Pancreas (tissue), 10 donors: ENCODE measurements at regions not wholly inside any gene's neighbourhood (a gene's known extent, or its start where the extent isn't known, plus 50 kb on each side); places are given as distances from the start of the nearest gene placed in this dataset.

Source experiments
- ATAC-seq, 4 donors: fragments of 200-7000 bp; cut with Tn5 transposase; one replicate each; pipeline versions ENCODE4 v1.8.0 to v1.9.1; 2020; ENCODE audit warnings: mild to moderate bottlenecking in 4 of 4, moderate library complexity in 4 of 4
- DNase-seq, 6 donors: peaks; one replicate each; pipeline ENCODE4 v3.0.0-alpha.2; 2020
- FAIRE-seq: peaks from 2 replicates; lab custom pipeline; 2012; peaks lifted over from hg19 to GRCh38; lab: Jason Lieb, UNC
- H3K27ac ChIP-seq, 4 donors: fragments of 200-600 bp; sonication (generic); 1 replicate in 3 of 4; 2 replicates in 1 of 4; pipeline versions ENCODE4 v1.5.0 to v1.8.0; 2020
- H3K27me3 ChIP-seq, 4 donors: fragments of 200-600 bp; one replicate each; pipeline ENCODE4 v1.8.0; 2021
- H3K36me3 ChIP-seq, 3 donors: fragments of 200-600 bp; sonication (generic) in 1 of 3; one replicate each; pipeline versions ENCODE4 v1.5.0 to v1.8.0; 2020 to 2021
- H3K4me1 ChIP-seq, 3 donors: fragments of 200-600 bp; one replicate each; pipeline ENCODE4 v1.8.0; 2021
- H3K4me3 ChIP-seq, 4 donors: fragments of 200-600 bp; sonication (generic) in 2 of 4; one replicate each; pipeline versions ENCODE4 v1.5.0 to v1.8.0; 2020 to 2021
- H3K9me3 ChIP-seq, 4 donors: fragments of 200-600 bp; one replicate each; pipeline ENCODE4 v1.8.0; 2021
- CTCF ChIP-seq, 4 donors: fragments of 200-600 bp; sonication (generic) in 3 of 4; IDR thresholded peaks; one replicate each; pipeline versions ENCODE4 v1.5.0 to v1.8.0; 2021; ENCODE audit warnings: antibody characterized with exemption in 4 of 4
- WGBS, 2 donors: extraction: QIAGEN DNeasy Blood & Tissue Kit; methylation state at CpG; one replicate each; pipeline ENCODE4 v1.1.7; 2013; 5-methylcytosine and 5-hydroxymethylcytosine counted together
- intact Hi-C, 3 donors: fragments of 100-400 bp; cut with DNase I; formaldehyde crosslinking; loops; one replicate each; pipeline versions ENCODE4 v1.11.1 to v1.14.2; 2022
- donor health status: healthy with polysubstance abuse.
- donor health status: DM: no; HTN: no; CAD: no; lungs with moderate emphysema.
- donor health status: DM: no; HTN: no; CAD: no.
- donor health status: control.
- donor health status: control.
- donor health status: Bipolar disorder and iron deficiency.
- donor health status: DM: yes; HTN: yes; CAD: no.
- donor health status: DM: no; HTN: no; CAD: no.
- donor health status: DM: no; HTN: no; CAD: no.
- donor health status: DM: yes; HTN: yes; CAD: no.

GRCh38 chr5:98651715-98652114, 121.7 kb upstream of the RGMB start:
- ATAC-seq, result no peak
- Histone ChIP-seq H3K27ac (no peak overlapping the region), H3K9me3 (no peaks in the 10 kb centered on the region), H3K4me1 (peaks cover 0 to 4% (median 0%) of the 10 kb centered on the region in 3 donors), H3K27me3 (no peaks in the 10 kb centered on the region), H3K4me3 (no peak overlapping the region), H3K36me3 (no peaks in the 10 kb centered on the region)
- whole genome bisulfite sequencing, 2 donors, result 81% methylated on average over 3 of the region's 3 CpGs
- no peak for DNase-seq
- intact Hi-C loops, result no loop called here
- no peak for FAIRE-seq
- no peak for TF ChIP-seq CTCF (IDR thresholded peaks at IDR 0.05)

GRCh38 chr5:98656125-98656795, 117.2 kb upstream of the RGMB start:
- Histone ChIP-seq H3K36me3 (no peaks in the 10 kb centered on the region), H3K9me3 (no peaks in the 10 kb centered on the region), H3K27ac (no peak overlapping the region), H3K4me1 (peaks cover 0 to 4% (median 0%) of the 10 kb centered on the region in 3 donors), H3K4me3 (no peak overlapping the region), H3K27me3 (no peaks in the 10 kb centered on the region)
- no peak for FAIRE-seq
- no peak for TF ChIP-seq CTCF (IDR thresholded peaks at IDR 0.05)
- 10% methylated on average over 3 of the region's 3 CpGs for WGBS, 2 donors
- ATAC-seq, result peak in 3 of 4 donors; percentile 34 to 84 (median 78)
- intact Hi-C loops, result no loop called here
- no peak for DNase-seq

- Histone ChIP-seq H3K27me3 (no peaks in the 10 kb centered on the region), H3K4me3 (no peak overlapping the region), H3K4me1 (peaks cover 0 to 4% (median 0%) of the 10 kb centered on the region in 3 donors), H3K27ac (no peak overlapping the region), H3K9me3 (no peaks in the 10 kb centered on the region), H3K36me3 (no peaks in the 10 kb centered on the region)
- no peak for TF ChIP-seq CTCF (IDR thresholded peaks at IDR 0.05)
- intact Hi-C loops, result no loop called here
- ATAC-seq (no peak), DNase-seq (no peak), FAIRE-seq (no peak)
- WGBS, 2 donors, result 98 to 100% methylated on average over 1 of the region's 1 CpG
These were observed 116.7 kb upstream of the RGMB start for GRCh38 chr5:98656796-98657195.

- no peak overlapping the region for H3K4me3 ChIP-seq
- H3K9me3 ChIP-seq, result no peaks in the 10 kb centered on the region
- intact Hi-C loops, result no loop called here
- peaks cover 0 to 4% (median 0%) of the 10 kb centered on the region in 3 donors for H3K4me1 ChIP-seq
- no peak for FAIRE-seq
- no peaks in the 10 kb centered on the region for H3K27me3 ChIP-seq
- H3K27ac ChIP-seq, result no peak overlapping the region
- ATAC-seq, result no peak
- H3K36me3 ChIP-seq, result no peaks in the 10 kb centered on the region
- WGBS, 2 donors, result 87 to 99% methylated on average over 4 of the region's 4 CpGs
- no peak for TF ChIP-seq CTCF (IDR thresholded peaks at IDR 0.05)
- DNase-seq, result no peak
These were observed 115.9 kb upstream of the RGMB start for GRCh38 chr5:98657559-98657958.

- no peaks in the 10 kb centered on the region for H3K4me1 ChIP-seq
- ATAC-seq (no peak), FAIRE-seq (no peak), DNase-seq (no peak)
- intact Hi-C loops, result no loop called here
- no peaks in the 10 kb centered on the region for H3K9me3 ChIP-seq
- TF ChIP-seq CTCF (IDR thresholded peaks at IDR 0.05), result no peak
- H3K36me3 ChIP-seq, result no peaks in the 10 kb centered on the region
- H3K27ac ChIP-seq, result no peak overlapping the region
- no peak overlapping the region for H3K4me3 ChIP-seq
- H3K27me3 ChIP-seq, result no peaks in the 10 kb centered on the region
These were observed 109.9 kb upstream of the RGMB start for GRCh38 chr5:98663521-98663920.
